ENCODE measurements at regions not wholly inside any gene's neighbourhood (a gene's known extent, or its start where the extent isn't known, plus 50 kb on each side); places are given as distances from the start of the nearest gene placed in this dataset.

DNA sequence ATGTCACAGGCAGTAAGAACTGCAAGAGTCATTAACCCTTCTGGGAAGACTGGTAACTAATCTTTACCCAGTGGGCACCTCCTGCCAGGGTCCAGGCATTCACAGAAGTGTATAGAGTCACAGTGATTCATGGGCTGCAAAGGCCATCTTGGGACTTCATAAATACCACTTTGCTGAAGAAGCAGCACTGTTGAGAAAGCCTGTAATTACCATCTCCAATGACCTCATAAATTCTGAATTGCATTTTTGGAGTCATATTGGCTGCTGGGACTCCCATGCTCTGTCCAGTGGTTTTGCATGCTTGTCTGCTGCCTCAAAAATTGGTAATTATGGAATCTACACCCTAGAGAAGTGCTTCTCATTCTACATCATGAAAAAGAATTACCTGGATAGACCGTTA lies 837.2 kb downstream of the NTRK3 start:
- Histone ChIP-seq H3K4me1 (no peaks in the 10 kb centered on the region), H3K27me3 (ENCODE audit: insufficient read depth in 3 of 3, low read length in 2 of 3) (no peaks in the 10 kb centered on the region), H3K4me3 (no peak overlapping the region), H3K27ac (no peak overlapping the region), H3K36me3 (ENCODE audit: insufficient read depth in 1 of 2, low read depth in 1 of 2) (no peaks in the 10 kb centered on the region), H3K9me3 (no peaks in the 10 kb centered on the region)
- intact Hi-C loops (cut with DNase I), result no loop called here
- ATAC-seq (no peak), DNase-seq (no peak)
- 61 to 76% (median 72%) methylated on average over 1 of the region's 1 CpG for WGBS, 3 donors
- TF ChIP-seq, protein P1, sequence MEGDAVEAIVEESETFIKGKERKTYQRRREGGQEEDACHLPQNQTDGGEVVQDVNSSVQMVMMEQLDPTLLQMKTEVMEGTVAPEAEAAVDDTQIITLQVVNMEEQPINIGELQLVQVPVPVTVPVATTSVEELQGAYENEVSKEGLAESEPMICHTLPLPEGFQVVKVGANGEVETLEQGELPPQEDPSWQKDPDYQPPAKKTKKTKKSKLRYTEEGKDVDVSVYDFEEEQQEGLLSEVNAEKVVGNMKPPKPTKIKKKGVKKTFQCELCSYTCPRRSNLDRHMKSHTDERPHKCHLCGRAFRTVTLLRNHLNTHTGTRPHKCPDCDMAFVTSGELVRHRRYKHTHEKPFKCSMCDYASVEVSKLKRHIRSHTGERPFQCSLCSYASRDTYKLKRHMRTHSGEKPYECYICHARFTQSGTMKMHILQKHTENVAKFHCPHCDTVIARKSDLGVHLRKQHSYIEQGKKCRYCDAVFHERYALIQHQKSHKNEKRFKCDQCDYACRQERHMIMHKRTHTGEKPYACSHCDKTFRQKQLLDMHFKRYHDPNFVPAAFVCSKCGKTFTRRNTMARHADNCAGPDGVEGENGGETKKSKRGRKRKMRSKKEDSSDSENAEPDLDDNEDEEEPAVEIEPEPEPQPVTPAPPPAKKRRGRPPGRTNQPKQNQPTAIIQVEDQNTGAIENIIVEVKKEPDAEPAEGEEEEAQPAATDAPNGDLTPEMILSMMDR (IDR thresholded peaks at IDR 0.05), result no peak

DNA sequence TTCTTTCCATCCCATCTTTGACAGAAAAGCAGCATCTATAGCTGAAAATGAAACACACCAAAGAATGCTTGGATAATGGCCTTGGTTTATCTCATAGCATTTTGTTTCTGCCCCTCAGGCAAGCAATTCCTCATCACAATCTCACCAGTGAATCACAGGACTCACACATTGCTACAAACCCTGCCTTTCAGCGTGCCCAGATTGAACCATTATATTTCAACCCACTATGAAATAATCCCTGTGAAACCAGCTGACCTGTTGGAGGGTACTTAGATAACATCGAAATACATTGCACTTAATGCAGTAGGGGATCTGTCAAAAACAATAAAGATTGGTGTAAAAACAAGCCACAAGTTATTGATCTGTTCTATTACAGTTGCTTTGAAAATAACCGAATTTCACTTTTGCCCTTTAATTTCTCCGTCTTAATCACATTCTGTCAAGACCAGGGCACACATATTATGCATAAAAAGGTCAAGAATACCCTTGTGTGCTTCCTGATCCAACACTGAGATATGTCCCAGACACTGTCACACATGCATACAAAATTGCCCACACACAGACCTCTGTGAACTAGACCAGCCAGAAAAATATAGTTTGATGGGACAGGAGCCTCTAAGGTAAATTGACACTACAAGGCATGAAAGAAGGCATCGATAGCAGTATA lies 839.8 kb downstream of the NTRK3 start:
- no peak overlapping the region for H3K4me3 ChIP-seq
- no peaks in the 10 kb centered on the region for H3K9me3 ChIP-seq
- no peaks in the 10 kb centered on the region for H3K4me1 ChIP-seq
- intact Hi-C loops (cut with DNase I), result no loop called here
- H3K27ac ChIP-seq, result no peak overlapping the region
- WGBS, 3 donors, result 55 to 69% (median 57%) methylated on average over 5 of the region's 5 CpGs
- ATAC-seq (no peak), DNase-seq (no peak)
- no peaks in the 10 kb centered on the region for H3K27me3 ChIP-seq (ENCODE audit: insufficient read depth in 3 of 3, low read length in 2 of 3)
- H3K36me3 ChIP-seq (ENCODE audit: insufficient read depth in 1 of 2, low read depth in 1 of 2), result no peaks in the 10 kb centered on the region
- TF ChIP-seq, protein P1 (IDR thresholded peaks at IDR 0.05), result no peak

DNA sequence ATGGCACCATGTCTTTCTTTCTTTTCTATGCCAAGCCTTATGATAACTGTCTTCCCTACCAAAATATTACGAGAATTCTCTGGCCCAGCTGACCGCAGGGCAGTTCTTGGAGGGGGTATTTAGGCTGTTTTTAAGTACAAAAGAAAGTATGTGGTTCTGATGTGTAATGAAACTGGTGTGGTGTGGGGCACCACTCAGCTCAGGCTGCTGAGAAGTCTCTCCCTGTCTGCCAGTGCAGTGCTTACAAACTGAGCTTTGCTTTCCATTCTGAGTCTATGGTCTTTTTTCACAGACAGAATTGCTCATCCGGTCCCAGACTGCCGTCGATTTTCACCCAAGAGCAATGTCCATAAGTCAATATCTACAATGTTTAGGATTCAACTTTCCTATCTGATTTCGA lies 847.6 kb downstream of the NTRK3 start:
- H3K27me3 ChIP-seq (ENCODE audit: insufficient read depth in 3 of 3, low read length in 2 of 3), result no peaks in the 10 kb centered on the region
- DNase-seq (no peak), ATAC-seq (no peak)
- WGBS, 3 donors, result 66 to 79% (median 68%) methylated on average over 6 of the region's 6 CpGs
- no peak overlapping the region for H3K4me3 ChIP-seq
- intact Hi-C loops (cut with DNase I), result no loop called here
- H3K4me1 ChIP-seq, result no peaks in the 10 kb centered on the region
- no peak overlapping the region for H3K27ac ChIP-seq
- no peaks in the 10 kb centered on the region for H3K36me3 ChIP-seq (ENCODE audit: insufficient read depth in 1 of 2, low read depth in 1 of 2)
- TF ChIP-seq, protein P1 (IDR thresholded peaks at IDR 0.05), result no peak
- no peaks in the 10 kb centered on the region for H3K9me3 ChIP-seq

DNA sequence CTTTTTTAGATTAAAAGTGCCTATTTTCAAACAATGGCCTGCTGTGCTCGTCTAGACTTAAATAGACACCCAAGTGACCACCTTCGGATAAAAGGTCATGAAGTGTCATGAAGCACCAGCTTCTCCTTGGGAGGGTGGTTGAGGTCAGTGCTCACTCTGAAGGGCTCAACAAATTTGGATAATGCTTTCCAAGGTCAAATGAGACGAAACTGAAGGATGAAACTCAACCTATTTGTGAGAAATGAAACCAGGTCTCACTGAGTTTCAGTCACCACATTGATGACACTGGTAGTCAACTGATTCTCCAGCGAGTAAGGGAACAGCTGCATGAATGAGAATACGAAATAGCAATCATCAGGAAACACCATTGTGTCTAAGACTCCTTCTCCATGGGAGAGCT lies 852.6 kb downstream of the NTRK3 start:
- DNase-seq (no peak), ATAC-seq (no peak)
- H3K27ac ChIP-seq, result no peak overlapping the region
- 70 to 77% (median 76%) methylated on average over 5 of the region's 5 CpGs for WGBS, 3 donors
- no peaks in the 10 kb centered on the region for H3K4me1 ChIP-seq
- no peaks in the 10 kb centered on the region for H3K9me3 ChIP-seq
- H3K4me3 ChIP-seq, result no peak overlapping the region
- intact Hi-C loops (cut with DNase I), result no loop called here
- TF ChIP-seq, protein P1 (IDR thresholded peaks at IDR 0.05), result no peak
- no peaks in the 10 kb centered on the region for H3K27me3 ChIP-seq (ENCODE audit: insufficient read depth in 3 of 3, low read length in 2 of 3)
- H3K36me3 ChIP-seq (ENCODE audit: insufficient read depth in 1 of 2, low read depth in 1 of 2), result no peaks in the 10 kb centered on the region

DNA sequence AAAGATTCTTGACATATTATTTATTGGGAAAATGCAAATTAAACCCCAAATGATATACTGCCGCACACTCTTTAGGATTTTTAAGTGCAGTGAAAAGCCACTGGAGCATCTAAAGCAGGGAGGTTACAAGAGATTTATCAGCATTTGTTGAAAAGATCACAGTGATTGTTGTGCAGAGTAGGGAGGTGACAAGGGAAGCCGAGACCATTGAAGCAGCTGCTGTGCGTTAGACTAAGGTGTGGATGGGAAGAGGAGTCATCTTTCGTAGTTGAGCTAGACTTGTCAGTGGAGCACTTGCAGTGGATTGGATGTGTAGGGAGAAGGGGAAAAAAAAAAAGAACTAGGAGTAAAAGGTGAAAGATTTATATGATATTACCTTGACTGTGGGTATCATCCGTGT lies 854.6 kb downstream of the NTRK3 start:
- 65 to 74% (median 66%) methylated on average over 5 of the region's 5 CpGs for WGBS, 3 donors
- TF ChIP-seq, protein P1 (IDR thresholded peaks at IDR 0.05), result no peak
- intact Hi-C loops (cut with DNase I), result no loop called here

More for the DNA sequence above, 854.6 kb downstream of the NTRK3 start:
- H3K4me3 ChIP-seq, result no peak overlapping the region
- DNase-seq, result no peak
- H3K27ac ChIP-seq, result no peak overlapping the region
- no peaks in the 10 kb centered on the region for H3K36me3 ChIP-seq (ENCODE audit: insufficient read depth in 1 of 2, low read depth in 1 of 2)
- no peak for ATAC-seq
- no peaks in the 10 kb centered on the region for H3K4me1 ChIP-seq
- no peaks in the 10 kb centered on the region for H3K9me3 ChIP-seq
- H3K27me3 ChIP-seq (ENCODE audit: insufficient read depth in 3 of 3, low read length in 2 of 3), result no peaks in the 10 kb centered on the region

Measured in psoas muscle (tissue), 7 donors.